Fibroblast of peridontal ligament (primary cell): ENCODE measurements at regions not wholly inside any gene's neighbourhood (a gene's known extent, or its start where the extent isn't known, plus 50 kb on each side); places are given as distances from the start of the nearest gene placed in this dataset.

ENCODE experiments used
- DNase-seq: peaks from one replicate; pipeline ENCODE4 v3.0.0-alpha.2; 2010; ENCODE audit errors: extremely low read depth

GRCh38 chr12:65596514-65597091 is 227.7 kb upstream of the HMGA2 start:
- no peak for DNase-seq

DNA sequence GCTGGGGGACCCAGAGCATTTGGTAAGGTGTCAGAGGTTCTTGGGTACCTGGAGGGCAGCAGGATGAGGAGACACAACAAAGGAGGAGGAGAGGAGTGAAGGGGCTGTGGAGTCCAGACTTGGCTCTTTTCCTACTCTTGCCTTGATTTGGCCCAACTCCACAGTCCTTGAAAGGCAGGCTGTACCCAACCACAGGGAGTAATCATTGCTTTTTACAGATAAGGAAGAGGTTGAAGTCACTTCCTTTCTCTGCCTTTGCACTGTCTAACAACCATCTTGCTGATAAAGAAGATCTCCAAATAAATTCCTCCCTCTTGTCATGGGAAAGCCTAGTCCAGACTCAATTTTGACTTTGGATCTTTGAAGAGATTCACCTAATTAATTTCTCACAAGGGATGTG is 226.8 kb upstream of the HMGA2 start:
- no peak for DNase-seq

DNA sequence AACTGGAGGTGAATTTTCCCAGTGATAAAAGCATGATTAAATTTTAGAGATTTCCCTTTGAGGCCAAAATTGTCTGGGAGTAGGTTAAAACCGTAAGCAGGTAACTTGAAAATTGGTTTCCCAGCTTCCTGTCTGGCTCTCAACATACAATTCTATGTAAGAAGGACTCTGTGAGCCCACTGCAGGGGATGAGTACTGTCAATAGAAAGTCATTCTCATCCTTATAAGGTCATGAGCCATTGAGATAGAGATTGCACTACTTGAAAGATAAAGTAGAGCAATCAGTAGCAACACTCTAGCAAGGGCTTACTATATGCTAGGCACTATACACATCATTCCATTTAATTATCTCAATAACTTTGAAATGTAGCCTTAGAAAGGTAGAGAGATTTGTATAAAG is 225.6 kb upstream of the HMGA2 start:
- DNase-seq: no peak

GRCh38 chr12:65602253-65602609 is 222.1 kb upstream of the HMGA2 start:
- no peak for DNase-seq

GRCh38 chr12:65602610-65603295 is 221.5 kb upstream of the HMGA2 start:
- DNase-seq: peak; percentile 97

DNA sequence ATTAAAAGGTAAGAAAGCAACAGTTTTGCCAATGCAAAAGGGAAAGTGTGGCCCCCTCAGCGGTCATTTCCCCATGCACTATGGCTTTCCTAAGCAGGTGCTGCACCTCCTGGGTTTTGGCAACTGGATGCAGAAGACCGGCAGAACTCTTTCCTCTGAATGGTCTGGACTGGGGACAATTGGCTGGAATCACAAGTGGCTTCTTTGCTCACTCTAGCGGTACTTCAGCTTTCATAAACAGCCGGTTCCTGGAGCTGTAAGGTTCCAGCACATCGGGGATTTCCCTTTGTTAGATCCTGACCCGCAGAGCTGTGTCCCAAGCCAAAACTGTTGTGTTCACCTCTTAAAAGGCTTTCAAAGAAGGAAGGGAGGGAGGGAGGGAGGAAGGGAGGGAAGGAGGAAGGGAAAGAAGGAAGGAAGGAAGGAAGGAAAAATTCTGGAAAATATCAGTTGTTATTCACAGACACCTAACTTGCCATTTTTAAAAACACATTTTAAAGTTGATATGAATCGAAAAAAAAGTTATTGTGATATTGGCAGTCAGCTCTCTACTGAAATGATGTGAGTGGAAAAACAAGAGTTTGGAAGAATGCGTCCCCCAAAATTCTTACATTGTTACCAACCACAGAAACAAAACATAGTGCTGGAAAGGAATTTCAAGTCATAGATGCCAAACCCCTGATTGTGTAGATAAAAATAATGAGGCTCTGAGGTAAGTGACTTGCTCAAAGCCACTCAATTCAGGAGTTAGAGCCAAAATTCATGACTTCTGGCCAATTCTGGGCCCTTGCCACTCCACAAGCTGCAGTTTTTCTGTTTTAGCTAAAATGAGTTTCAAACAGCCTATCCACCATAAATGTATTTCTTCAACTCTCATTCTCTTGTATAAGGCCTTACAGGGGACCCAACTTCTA is 220.6 kb upstream of the HMGA2 start:
- peak; percentile 98 for DNase-seq

DNA sequence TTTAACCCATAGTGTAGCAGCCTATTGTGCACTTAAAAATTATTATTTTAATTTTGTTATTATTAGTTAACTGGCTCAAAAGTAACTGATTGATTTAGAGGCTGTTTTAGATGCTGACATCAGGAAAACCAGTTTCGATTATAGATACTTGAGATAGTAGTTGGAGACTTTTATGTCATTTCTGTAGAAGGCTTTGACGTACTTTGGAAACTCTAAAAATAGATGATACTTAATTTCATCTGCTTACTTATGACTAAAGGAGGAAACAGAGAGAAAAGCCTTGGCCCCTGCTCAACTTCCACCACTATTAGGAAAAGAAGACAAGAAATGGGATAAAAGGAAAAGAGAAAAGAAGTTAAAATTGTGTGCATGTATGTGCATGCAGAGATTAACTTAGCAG is 219.3 kb upstream of the HMGA2 start:
- peak; percentile 66 for DNase-seq

DNA sequence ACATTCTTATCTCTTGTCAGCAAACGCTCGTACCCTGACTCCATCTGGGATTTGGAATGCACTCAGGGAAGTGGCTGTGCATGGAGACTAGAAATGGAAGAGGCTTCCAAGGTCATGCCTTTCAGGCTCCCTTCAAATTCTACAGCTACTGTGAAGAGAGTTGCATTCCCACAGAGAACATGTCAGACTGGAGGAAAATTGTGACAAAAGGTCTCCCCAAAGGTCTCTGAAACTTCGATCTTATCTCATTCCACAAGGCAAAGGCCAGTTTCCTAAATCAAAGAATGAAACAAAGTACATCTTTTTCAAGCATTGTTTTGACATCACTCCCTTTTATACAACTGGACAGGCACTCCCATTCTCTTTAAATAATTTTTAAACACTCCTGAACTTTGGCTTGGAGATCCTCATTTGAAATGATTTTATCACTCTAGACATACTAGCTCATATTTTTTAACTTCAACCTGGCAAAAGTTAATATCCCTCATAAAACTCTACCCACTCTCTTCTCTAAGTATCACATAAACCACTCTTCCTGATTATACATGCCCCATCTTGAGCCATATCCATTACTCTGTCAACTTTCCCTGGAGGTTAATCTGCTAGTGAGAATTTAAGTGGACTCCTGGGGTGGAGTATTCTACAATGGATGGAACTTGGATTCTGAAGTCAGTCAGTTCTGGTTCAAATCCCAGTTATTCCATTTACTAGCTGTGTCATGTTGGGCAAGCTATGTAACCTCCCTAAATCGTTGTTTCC is 218.1 kb upstream of the HMGA2 start:
- DNase-seq: no peak

DNA sequence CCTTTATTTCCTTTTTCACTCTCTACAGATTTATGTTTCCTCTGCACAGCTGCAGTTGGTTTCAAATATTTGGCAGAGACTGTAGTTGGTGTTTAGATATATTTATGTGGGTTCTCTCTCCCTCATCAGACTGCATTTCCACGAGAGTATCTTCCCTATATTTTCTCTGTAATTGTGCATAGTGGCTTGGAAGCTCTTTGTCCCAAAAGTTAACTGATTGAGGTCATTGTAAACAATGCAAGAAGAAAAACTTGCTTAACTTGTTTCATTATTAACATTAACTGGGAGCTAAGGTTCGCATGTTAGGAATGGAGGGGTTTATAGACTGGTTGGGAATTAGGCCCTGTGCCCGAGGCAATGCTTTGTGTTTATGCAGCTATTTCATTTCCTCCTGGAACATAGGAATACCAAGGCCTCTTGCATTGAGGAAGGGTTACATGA is 216.9 kb upstream of the HMGA2 start:
- peak; percentile 86 for DNase-seq

- no peak for DNase-seq
These were observed 215.9 kb upstream of the HMGA2 start for GRCh38 chr12:65608319-65608916.

- peak; percentile 87 for DNase-seq
These were observed 214.9 kb upstream of the HMGA2 start for GRCh38 chr12:65609359-65609771.

- no peak for DNase-seq
These were observed 212.9 kb upstream of the HMGA2 start for GRCh38 chr12:65611396-65611795.

DNA sequence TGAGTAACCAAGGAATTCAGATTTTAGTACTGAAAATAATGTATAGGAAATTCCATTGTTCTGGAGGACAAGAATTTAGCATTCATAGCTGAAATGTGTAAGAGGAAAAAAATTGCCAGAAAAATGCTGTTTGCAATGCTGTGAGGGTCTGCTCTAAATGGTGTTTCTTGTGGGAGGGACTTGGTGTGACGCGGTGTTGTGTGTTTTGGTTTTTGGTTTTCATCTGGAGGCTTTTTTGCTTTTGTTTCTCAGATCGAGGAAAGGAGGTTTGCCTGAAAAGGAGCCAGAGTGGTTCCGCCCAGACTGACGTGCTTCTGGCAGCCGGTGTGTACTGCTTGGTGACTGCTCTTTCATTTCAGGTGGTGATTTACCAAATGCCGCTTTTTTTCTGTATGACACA is 211.8 kb upstream of the HMGA2 start:
- peak; percentile 73 for DNase-seq

DNA sequence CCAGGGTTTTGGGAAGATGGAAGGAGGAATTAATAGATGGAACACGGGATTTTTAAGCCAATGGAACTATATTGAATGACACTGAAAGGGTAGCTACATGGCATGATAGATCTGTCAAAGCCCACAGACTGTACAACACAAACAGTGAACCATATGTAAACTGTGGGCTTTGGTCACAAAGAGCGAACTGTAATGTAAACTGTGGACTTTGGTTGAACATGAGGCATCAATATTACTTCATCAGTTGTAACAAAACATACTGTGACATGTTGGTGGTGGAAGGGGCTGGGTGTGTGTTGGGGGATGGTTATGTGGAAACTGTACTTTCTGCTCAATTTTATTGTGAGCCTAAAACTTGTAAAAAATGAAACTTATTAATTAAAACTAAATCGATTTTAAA is 210.6 kb upstream of the HMGA2 start:
- peak; percentile 54 for DNase-seq

DNA sequence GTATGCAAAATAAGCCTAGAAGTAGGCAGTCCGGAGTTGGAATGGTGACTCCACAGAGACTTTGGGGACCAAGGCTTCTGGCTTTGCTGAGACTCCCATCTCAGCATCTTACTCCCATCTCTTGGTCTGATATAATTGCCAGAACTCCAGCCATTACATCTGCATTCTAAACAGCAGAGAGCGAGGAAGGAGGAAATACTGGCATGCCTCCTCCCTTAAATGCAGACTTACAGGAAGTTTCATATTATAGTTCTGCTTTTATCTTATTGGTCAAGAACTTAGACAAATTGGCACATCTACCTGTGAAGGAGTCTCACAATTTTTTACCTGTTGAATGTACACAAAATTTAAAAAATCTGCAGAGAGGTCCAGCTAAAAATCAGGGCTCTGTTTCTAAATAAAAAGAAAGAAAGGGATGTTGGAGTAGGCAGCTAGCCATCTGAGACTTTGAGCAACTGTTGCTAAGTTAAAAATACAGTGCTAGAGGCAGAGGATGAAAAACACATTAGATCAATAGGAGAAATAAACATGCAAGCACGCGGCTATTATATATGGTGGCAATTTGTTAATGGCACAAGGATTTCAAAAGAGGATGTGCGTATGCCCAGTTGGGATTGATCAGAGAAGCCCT is 209.9 kb upstream of the HMGA2 start:
- peak; percentile 35 for DNase-seq

- DNase-seq: peak; percentile 99
These were observed 209.2 kb upstream of the HMGA2 start for GRCh38 chr12:65615118-65615517.

GRCh38 chr12:65616022-65616421 is 208.3 kb upstream of the HMGA2 start:
- DNase-seq: no peak

DNA sequence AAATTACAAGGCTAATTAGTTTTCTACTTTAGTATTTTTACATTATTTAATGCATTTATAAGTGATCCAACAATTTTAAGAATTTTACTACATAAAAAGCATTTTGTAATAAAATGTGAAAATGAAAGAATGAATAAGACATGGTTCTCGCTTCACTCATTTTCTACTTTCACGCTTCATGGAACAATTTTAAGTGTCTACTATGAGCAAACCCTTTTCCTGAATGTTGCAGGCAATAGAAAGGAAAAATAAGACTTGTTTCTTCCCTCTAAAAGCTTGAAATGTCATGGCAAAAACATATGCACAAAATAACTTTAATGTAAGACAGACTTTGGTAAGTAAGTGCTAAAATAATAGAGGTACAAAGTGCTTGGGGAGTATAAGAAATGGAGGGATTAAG is 205.7 kb upstream of the HMGA2 start:
- DNase-seq: no peak

GRCh38 chr12:65619018-65619417 is 205.3 kb upstream of the HMGA2 start:
- no peak for DNase-seq

- peak; percentile 72 for DNase-seq
These were observed 204.2 kb upstream of the HMGA2 start for GRCh38 chr12:65620046-65620445.

GRCh38 chr12:65622056-65622455 is 202.2 kb upstream of the HMGA2 start:
- no peak for DNase-seq
